SJCRH30 (cell line): ENCODE measurements at regions not wholly inside any gene's neighbourhood (a gene's known extent, or its start where the extent isn't known, plus 50 kb on each side); places are given as distances from the start of the nearest gene placed in this dataset.
"Not testable (repeated sequence)": the region's sequence is repeated elsewhere in the genome, so short reads cannot be mapped to it uniquely, and the experiment has no call there.

Source experiments
- DNase-seq, 2 experiments: peaks; one replicate each; pipeline ENCODE4 v3.0.0-alpha.2; 2015 to 2020
- H3K27ac ChIP-seq: fragments of 250-450 bp; sonication (Bioruptor Pico); 2 replicates; pipeline ENCODE4 v1.5.1; 2020; ENCODE audit warnings: mild to moderate bottlenecking, moderate library complexity
- H3K27me3 ChIP-seq: fragments of 250-450 bp; sonication (Bioruptor Pico); 2 replicates; pipeline ENCODE4 v1.5.1; 2020; ENCODE audit warnings: mild to moderate bottlenecking, moderate library complexity
- H3K36me3 ChIP-seq: fragments of 250-450 bp; sonication (Bioruptor Pico); 2 replicates; pipeline ENCODE4 v1.5.1; 2020; ENCODE audit warnings: mild to moderate bottlenecking, moderate library complexity
- H3K4me1 ChIP-seq: fragments of 250-450 bp; sonication (Bioruptor Pico); 2 replicates; pipeline ENCODE4 v1.5.1; 2020; ENCODE audit warnings: mild to moderate bottlenecking, moderate library complexity
- H3K4me3 ChIP-seq: fragments of 250-450 bp; sonication (Bioruptor Pico); 2 replicates; pipeline ENCODE4 v1.5.1; 2020; ENCODE audit warnings: mild to moderate bottlenecking, moderate library complexity
- H3K9me3 ChIP-seq: fragments of 250-450 bp; sonication (Bioruptor Pico); replicated peaks from 2 replicates; pipeline ENCODE4 v1.5.1; 2020; ENCODE audit warnings: mild to moderate bottlenecking, moderate library complexity

- not testable (repeated sequence) for DNase-seq, H3K36me3 ChIP-seq, H3K4me3 ChIP-seq, H3K27me3 ChIP-seq, H3K4me1 ChIP-seq, H3K27ac ChIP-seq, H3K9me3 ChIP-seq
These were observed 395.9 kb upstream of the IRX2 start for GRCh38 chr5:3147405-3147804.

DNA sequence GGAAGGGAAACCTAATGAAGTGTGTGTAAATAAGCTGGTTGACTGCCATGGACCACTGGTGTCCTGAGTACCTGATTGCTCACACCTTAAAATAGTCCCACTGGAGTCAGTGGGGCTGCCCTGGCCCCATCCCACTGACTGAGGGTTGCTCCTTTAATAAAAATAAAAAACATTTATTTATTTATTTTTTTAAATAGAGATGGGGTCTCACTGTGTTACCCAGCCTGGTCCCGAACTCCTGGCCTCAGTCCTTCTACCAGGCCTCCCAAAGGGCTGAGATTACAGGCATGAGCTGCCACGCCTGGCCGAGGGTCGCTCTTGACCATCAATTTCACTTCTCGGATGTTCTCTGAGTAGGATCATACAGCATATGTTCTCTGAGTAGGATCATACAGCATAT is 394.2 kb upstream of the IRX2 start:
- Histone ChIP-seq H3K27me3 (no peaks in the 10 kb centered on the region), H3K4me1 (no peaks in the 10 kb centered on the region), H3K4me3 (no peak overlapping the region), H3K9me3 (no peaks in the 10 kb centered on the region), H3K36me3 (no peaks in the 10 kb centered on the region), H3K27ac (no peak overlapping the region)
- no peak for DNase-seq

DNA sequence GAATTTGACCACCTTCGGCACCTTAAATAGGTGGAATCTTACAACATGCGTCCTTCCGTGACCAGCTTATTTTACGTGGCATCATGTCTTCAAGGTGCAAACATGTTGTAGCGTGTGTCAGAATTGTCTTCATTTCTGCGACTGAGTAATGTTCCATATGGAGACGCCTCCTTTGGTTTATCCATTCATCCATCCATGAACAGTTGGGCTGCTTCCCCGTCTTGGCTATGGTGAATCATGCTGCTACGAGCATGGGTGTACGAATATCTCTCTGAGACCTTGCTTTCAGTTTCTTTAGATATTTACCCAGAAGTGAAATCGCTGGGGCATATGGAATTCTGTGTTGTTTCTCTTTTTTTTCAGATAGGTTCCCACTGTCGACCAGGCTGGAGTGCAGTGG is 391.9 kb upstream of the IRX2 start:
- no peaks in the 10 kb centered on the region for H3K27me3 ChIP-seq
- DNase-seq = no peak
- H3K27ac ChIP-seq = no peak overlapping the region
- no peak overlapping the region for H3K4me3 ChIP-seq
- H3K36me3 ChIP-seq = no peaks in the 10 kb centered on the region
- no peaks in the 10 kb centered on the region for H3K9me3 ChIP-seq
- no peaks in the 10 kb centered on the region for H3K4me1 ChIP-seq

DNA sequence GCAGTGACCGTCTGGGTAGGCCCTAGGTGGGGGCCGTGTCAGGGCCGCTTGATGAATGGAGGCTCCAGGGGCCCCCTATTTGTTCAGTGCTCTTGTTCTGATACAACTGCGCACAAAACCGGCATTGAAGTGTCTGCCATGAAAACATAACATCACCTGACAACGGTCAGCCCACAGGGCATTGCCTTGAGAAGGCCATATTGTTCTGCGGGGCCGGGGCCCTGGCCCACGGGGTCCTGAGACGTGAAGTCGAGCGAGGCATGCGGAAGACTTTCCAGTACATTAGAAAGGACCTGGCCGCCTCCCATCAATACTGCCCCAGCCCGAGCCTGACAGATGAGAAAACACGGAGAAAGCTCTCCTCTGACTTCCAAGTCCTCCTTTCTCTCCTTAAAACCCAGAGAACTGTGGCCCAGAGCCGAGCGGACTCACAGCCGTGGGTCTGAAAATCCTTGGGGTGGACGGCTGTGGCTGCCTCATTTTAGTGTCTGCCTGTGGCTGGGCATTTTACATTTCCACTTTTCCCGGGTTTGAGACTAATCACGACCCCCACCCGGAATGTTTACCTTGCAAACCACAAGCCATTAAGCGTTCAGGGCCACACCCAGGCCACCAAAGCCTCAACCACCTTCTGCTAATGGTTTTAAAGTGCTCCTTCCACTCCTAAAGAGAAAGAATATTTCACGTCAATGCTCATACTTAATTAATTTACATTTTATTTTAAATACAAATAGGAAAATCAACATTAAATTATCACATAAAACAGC is 391.0 kb upstream of the IRX2 start:
- H3K27me3 ChIP-seq = no peaks in the 10 kb centered on the region
- no peak overlapping the region for H3K4me3 ChIP-seq
- no peaks in the 10 kb centered on the region for H3K9me3 ChIP-seq
- H3K4me1 ChIP-seq = no peaks in the 10 kb centered on the region
- DNase-seq = no peak
- no peaks in the 10 kb centered on the region for H3K36me3 ChIP-seq
- no peak overlapping the region for H3K27ac ChIP-seq

- Histone ChIP-seq H3K27ac (no peak overlapping the region), H3K4me3 (no peak overlapping the region), H3K9me3 (no peaks in the 10 kb centered on the region), H3K27me3 (no peaks in the 10 kb centered on the region), H3K4me1 (no peaks in the 10 kb centered on the region), H3K36me3 (no peaks in the 10 kb centered on the region)
- DNase-seq = no peak
These were observed 388.6 kb upstream of the IRX2 start for GRCh38 chr5:3140117-3140516.

DNA sequence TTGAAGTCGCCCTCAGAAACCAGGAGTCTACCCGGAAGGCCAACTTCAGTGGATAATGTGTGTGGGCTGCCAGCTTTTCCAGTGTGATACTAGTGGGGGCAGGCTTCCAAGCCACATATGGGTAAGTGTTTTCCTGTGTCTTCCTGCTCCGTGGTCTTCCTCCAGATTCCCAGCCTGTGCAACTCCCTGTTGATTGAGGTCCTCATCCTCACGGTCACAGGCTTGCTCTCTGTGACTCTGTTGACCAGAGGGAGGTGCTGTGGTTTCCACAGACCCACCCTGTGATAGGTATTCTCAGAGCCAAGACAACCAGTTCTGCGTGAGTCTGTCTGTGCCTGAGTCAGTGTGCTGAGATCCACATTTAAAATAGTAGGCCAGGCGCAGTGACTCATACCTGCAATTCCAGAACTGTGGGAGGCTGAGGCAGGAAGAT is 388.0 kb upstream of the IRX2 start:
- Histone ChIP-seq H3K36me3 (no peaks in the 10 kb centered on the region), H3K9me3 (no peaks in the 10 kb centered on the region), H3K4me1 (no peaks in the 10 kb centered on the region), H3K4me3 (no peak overlapping the region), H3K27ac (no peak overlapping the region), H3K27me3 (no peaks in the 10 kb centered on the region)
- DNase-seq = no peak

- no peaks in the 10 kb centered on the region for H3K9me3 ChIP-seq
- H3K36me3 ChIP-seq = no peaks in the 10 kb centered on the region
- DNase-seq = no peak
- no peaks in the 10 kb centered on the region for H3K27me3 ChIP-seq
- no peak overlapping the region for H3K4me3 ChIP-seq
- no peaks in the 10 kb centered on the region for H3K4me1 ChIP-seq
- no peak overlapping the region for H3K27ac ChIP-seq
These were observed 379.7 kb upstream of the IRX2 start for GRCh38 chr5:3131161-3131560.

- Histone ChIP-seq H3K27me3 (no peaks in the 10 kb centered on the region), H3K9me3 (no peaks in the 10 kb centered on the region), H3K27ac (no peak overlapping the region), H3K4me1 (no peaks in the 10 kb centered on the region), H3K36me3 (no peaks in the 10 kb centered on the region), H3K4me3 (no peak overlapping the region)
- DNase-seq = no peak
These were observed 377.8 kb upstream of the IRX2 start for GRCh38 chr5:3129252-3129651.

GRCh38 chr5:3127423-3127911 is 376.0 kb upstream of the IRX2 start:
- H3K27ac ChIP-seq = no peak overlapping the region
- no peaks in the 10 kb centered on the region for H3K27me3 ChIP-seq
- no peaks in the 10 kb centered on the region for H3K9me3 ChIP-seq
- no peaks in the 10 kb centered on the region for H3K4me1 ChIP-seq
- no peak overlapping the region for H3K4me3 ChIP-seq
- no peak for DNase-seq
- H3K36me3 ChIP-seq = no peaks in the 10 kb centered on the region

DNA sequence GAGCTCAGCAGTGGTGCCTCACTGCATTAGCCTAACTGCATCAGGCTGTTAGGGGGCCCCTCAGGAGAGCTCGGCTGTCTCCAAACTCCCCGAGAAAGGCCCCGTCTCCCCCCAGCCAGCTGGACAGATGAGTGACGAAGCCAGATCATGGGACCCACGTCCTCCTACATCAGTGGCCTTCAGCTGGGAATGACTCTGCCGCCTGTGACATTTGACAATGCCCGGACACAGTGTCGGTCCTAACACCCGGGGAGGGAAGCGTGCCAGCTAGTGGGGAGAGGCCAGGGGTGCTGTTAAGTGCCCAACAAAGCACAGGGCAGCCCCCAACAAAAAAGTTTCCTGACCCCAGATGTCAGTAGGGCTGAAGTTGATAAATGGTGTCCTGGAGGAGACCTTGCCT is 375.2 kb upstream of the IRX2 start:
- DNase-seq = no peak
- H3K4me1 ChIP-seq = no peaks in the 10 kb centered on the region
- H3K4me3 ChIP-seq = no peak overlapping the region
- no peak overlapping the region for H3K27ac ChIP-seq
- no peaks in the 10 kb centered on the region for H3K9me3 ChIP-seq
- no peaks in the 10 kb centered on the region for H3K27me3 ChIP-seq
- no peaks in the 10 kb centered on the region for H3K36me3 ChIP-seq

- no peak for DNase-seq
- Histone ChIP-seq H3K4me3 (no peak overlapping the region), H3K4me1 (no peaks in the 10 kb centered on the region), H3K36me3 (no peaks in the 10 kb centered on the region), H3K27ac (no peak overlapping the region), H3K9me3 (no peaks in the 10 kb centered on the region), H3K27me3 (no peaks in the 10 kb centered on the region)
These were observed 372.9 kb upstream of the IRX2 start for GRCh38 chr5:3124410-3124809.

GRCh38 chr5:3123763-3124157 is 372.3 kb upstream of the IRX2 start:
- H3K4me1 ChIP-seq = no peaks in the 10 kb centered on the region
- no peak for DNase-seq
- no peaks in the 10 kb centered on the region for H3K27me3 ChIP-seq
- no peaks in the 10 kb centered on the region for H3K9me3 ChIP-seq
- H3K4me3 ChIP-seq = no peak overlapping the region
- H3K27ac ChIP-seq = no peak overlapping the region
- H3K36me3 ChIP-seq = no peaks in the 10 kb centered on the region

DNA sequence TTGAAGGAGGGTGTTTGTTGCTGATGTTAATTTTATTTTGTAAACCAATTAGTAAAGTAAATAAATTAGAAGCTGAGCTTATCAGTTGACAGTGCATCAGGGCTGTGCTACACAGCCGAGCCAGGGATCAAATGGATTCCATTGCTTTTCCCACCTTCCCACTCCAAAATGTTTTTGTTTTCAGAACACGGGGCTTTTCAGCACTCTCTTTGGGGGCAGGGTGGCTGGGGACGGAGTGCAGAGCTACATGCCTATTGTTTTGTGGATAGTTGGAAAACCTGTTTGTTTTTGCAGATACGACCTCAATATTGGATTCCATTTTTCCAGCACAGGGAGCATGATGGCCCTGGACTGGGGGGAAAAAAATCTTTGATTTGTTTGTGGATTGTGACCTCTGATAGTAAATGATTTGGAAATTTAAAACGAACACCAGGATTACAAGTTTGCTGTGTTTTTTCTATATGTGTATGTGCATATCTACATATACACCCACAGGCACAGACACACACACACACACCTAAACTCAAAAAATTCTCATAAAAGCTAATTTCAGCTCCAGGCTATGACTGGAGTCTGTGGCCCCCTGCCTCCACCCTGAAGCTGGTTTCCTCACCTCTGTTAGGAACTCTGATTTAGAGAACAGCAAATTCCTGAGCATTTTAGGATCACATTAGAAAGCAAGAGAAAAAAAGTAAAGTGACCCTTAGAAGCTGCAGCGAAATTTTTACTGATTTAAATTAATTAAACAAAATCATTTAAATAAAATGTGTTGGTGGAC is 371.7 kb upstream of the IRX2 start:
- H3K9me3 ChIP-seq = no peaks in the 10 kb centered on the region
- H3K27ac ChIP-seq = no peak overlapping the region
- no peak overlapping the region for H3K4me3 ChIP-seq
- no peak for DNase-seq
- H3K4me1 ChIP-seq = no peaks in the 10 kb centered on the region
- H3K27me3 ChIP-seq = no peaks in the 10 kb centered on the region
- H3K36me3 ChIP-seq = no peaks in the 10 kb centered on the region

- H3K27ac ChIP-seq = no peak overlapping the region
- no peaks in the 10 kb centered on the region for H3K27me3 ChIP-seq
- no peak for DNase-seq
- no peaks in the 10 kb centered on the region for H3K4me1 ChIP-seq
- no peaks in the 10 kb centered on the region for H3K9me3 ChIP-seq
- no peaks in the 10 kb centered on the region for H3K36me3 ChIP-seq
- no peak overlapping the region for H3K4me3 ChIP-seq
These were observed 370.7 kb upstream of the IRX2 start for GRCh38 chr5:3122216-3122615.

- Histone ChIP-seq H3K27ac (no peak overlapping the region), H3K36me3 (no peaks in the 10 kb centered on the region), H3K4me3 (no peak overlapping the region), H3K27me3 (no peaks in the 10 kb centered on the region), H3K4me1 (no peaks in the 10 kb centered on the region), H3K9me3 (no peaks in the 10 kb centered on the region)
- no peak for DNase-seq
These were observed 370.3 kb upstream of the IRX2 start for GRCh38 chr5:3121813-3122212.

GRCh38 chr5:3120028-3120427 is 368.6 kb upstream of the IRX2 start:
- no peaks in the 10 kb centered on the region for H3K9me3 ChIP-seq
- H3K27me3 ChIP-seq = no peaks in the 10 kb centered on the region
- no peak overlapping the region for H3K27ac ChIP-seq
- no peak for DNase-seq
- H3K4me1 ChIP-seq = no peaks in the 10 kb centered on the region
- no peak overlapping the region for H3K4me3 ChIP-seq
- H3K36me3 ChIP-seq = no peaks in the 10 kb centered on the region
